ENCODE measurements at regions not wholly inside any gene's neighbourhood (a gene's known extent, or its start where the extent isn't known, plus 50 kb on each side); places are given as distances from the start of the nearest gene placed in this dataset.

GRCh38 chr5:126030698-126031097 lies 392.5 kb upstream of the GRAMD2B start:
- ATAC-seq (ENCODE audit: insufficient read depth, low FRiP score), result no peak
- H3K4me3 ChIP-seq, result no peak overlapping the region

GRCh38 chr5:126031989-126032716 lies 391.1 kb upstream of the GRAMD2B start:
- no peaks in the 10 kb centered on the region for H3K4me1 ChIP-seq (ENCODE audit: control insufficient read depth in 5 of 5, insufficient read depth in 5 of 5, low read length in 5 of 5)
- H3K27ac ChIP-seq (ENCODE audit: low read depth in 1 of 2, low read length in 1 of 2), result no peak overlapping the region
- no peaks in the 10 kb centered on the region for H3K27me3 ChIP-seq (ENCODE audit: control insufficient read depth in 3 of 3, insufficient read depth in 3 of 3, low read length in 2 of 3)
- no peak for TF ChIP-seq CTCF (IDR thresholded peaks at IDR 0.05; ENCODE audit: control extremely low read depth, extremely low read depth)
- H3K4me3 ChIP-seq, result no peak overlapping the region
- ATAC-seq (ENCODE audit: insufficient read depth, low FRiP score), result no peak
- H3K9me3 ChIP-seq (ENCODE audit: control insufficient read depth in 4 of 4, insufficient read depth in 3 of 4, low read length in 3 of 4), result peaks cover 0 to 8% (median 4%) of the 10 kb centered on the region in 4 donors
- 68 to 87% methylated on average over 7 of the region's 7 CpGs for WGBS, 2 donors
- H3K9ac ChIP-seq (ENCODE audit: insufficient read depth in 1 of 2, low read length in 2 of 2), result no peak overlapping the region
- H3K36me3 ChIP-seq (ENCODE audit: control insufficient read depth in 4 of 4, insufficient read depth in 4 of 4, low read length in 4 of 4), result no peaks in the 10 kb centered on the region
- DNase-seq, result no peak

More at GRCh38 chr5:126030698-126031097, 392.5 kb upstream of the GRAMD2B start:
- no peaks in the 10 kb centered on the region for H3K27me3 ChIP-seq (ENCODE audit: control insufficient read depth in 3 of 3, insufficient read depth in 3 of 3, low read length in 2 of 3)
- no peak overlapping the region for H3K9ac ChIP-seq (ENCODE audit: insufficient read depth in 1 of 2, low read length in 2 of 2)
- peaks cover 0 to 8% (median 5%) of the 10 kb centered on the region in 4 donors for H3K9me3 ChIP-seq (ENCODE audit: control insufficient read depth in 4 of 4, insufficient read depth in 3 of 4, low read length in 3 of 4)
- H3K4me1 ChIP-seq (ENCODE audit: control insufficient read depth in 5 of 5, insufficient read depth in 5 of 5, low read length in 5 of 5), result no peaks in the 10 kb centered on the region
- H3K36me3 ChIP-seq (ENCODE audit: control insufficient read depth in 4 of 4, insufficient read depth in 4 of 4, low read length in 4 of 4), result no peaks in the 10 kb centered on the region
- WGBS, 2 donors, result 66 to 82% methylated on average over 3 of the region's 3 CpGs
- no peak overlapping the region for H3K27ac ChIP-seq (ENCODE audit: low read depth in 1 of 2, low read length in 1 of 2)
- no peak for DNase-seq
- TF ChIP-seq CTCF (IDR thresholded peaks at IDR 0.05; ENCODE audit: control extremely low read depth, extremely low read depth), result no peak

- H3K9ac ChIP-seq (ENCODE audit: insufficient read depth in 1 of 2, low read length in 2 of 2), result no peak overlapping the region
- H3K9me3 ChIP-seq (ENCODE audit: control insufficient read depth in 4 of 4, insufficient read depth in 3 of 4, low read length in 3 of 4), result no peaks in the 10 kb centered on the region
- no peaks in the 10 kb centered on the region for H3K27me3 ChIP-seq (ENCODE audit: control insufficient read depth in 3 of 3, insufficient read depth in 3 of 3, low read length in 2 of 3)
- H3K27ac ChIP-seq (ENCODE audit: low read depth in 1 of 2, low read length in 1 of 2), result peak overlapping the region in 1 of 2 donors; percentile 92
- DNase-seq (no peak), ATAC-seq (ENCODE audit: insufficient read depth, low FRiP score) (no peak)
- peaks cover 0 to 9% (median 0%) of the 10 kb centered on the region in 5 donors for H3K4me1 ChIP-seq (ENCODE audit: control insufficient read depth in 5 of 5, insufficient read depth in 5 of 5, low read length in 5 of 5)
- TF ChIP-seq CTCF (IDR thresholded peaks at IDR 0.05; ENCODE audit: control extremely low read depth, extremely low read depth), result no peak
- WGBS, 2 donors, result 94% methylated on average over 5 of the region's 5 CpGs
- H3K36me3 ChIP-seq (ENCODE audit: control insufficient read depth in 4 of 4, insufficient read depth in 4 of 4, low read length in 4 of 4), result no peaks in the 10 kb centered on the region
- no peak overlapping the region for H3K4me3 ChIP-seq
Observed at GRCh38 chr5:126043688-126044087, 379.5 kb upstream of the GRAMD2B start.

Data from lung (tissue), 11 donors.